LNCAP (cell line): ENCODE measurements at regions not wholly inside any gene's neighbourhood (a gene's known extent, or its start where the extent isn't known, plus 50 kb on each side); places are given as distances from the start of the nearest gene placed in this dataset.

Source experiments
- CTCF ChIP-seq: fragments of 450-650 bp; IDR thresholded peaks from 2 replicates; pipeline ENCODE4 v1.5.1; 2017; ENCODE audit warnings: mild to moderate bottlenecking

- no peak for TF ChIP-seq CTCF
These were observed 1277.6 kb downstream of the AACS start for GRCh38 chr12:126342866-126343265.

- TF ChIP-seq CTCF: no peak
These were observed 1278.1 kb downstream of the AACS start for GRCh38 chr12:126343321-126343720.

- no peak for TF ChIP-seq CTCF
These were observed 1280.9 kb downstream of the AACS start for GRCh38 chr12:126346087-126346486.

- TF ChIP-seq CTCF: no peak
These were observed 1282.2 kb downstream of the AACS start for GRCh38 chr12:126347421-126347820.

- TF ChIP-seq CTCF: no peak
These were observed 1284.1 kb downstream of the AACS start for GRCh38 chr12:126349383-126349782.

GRCh38 chr12:126353604-126354003, 1288.4 kb downstream of the AACS start:
- TF ChIP-seq CTCF: no peak

- no peak for TF ChIP-seq CTCF
These were observed 1289.4 kb downstream of the AACS start for GRCh38 chr12:126354633-126355032.

- TF ChIP-seq CTCF: no peak
These were observed 1290.1 kb downstream of the AACS start for GRCh38 chr12:126355346-126355745.
